Activated naive CD4-positive, alpha-beta T cell treated with anti-CD3 and anti-CD28 coated beads, Interleukin-2, amount 10 ng/mL, durations not matched to agents 7 days and 5 days (primary cell): ENCODE measurements at regions not wholly inside any gene's neighbourhood (a gene's known extent, or its start where the extent isn't known, plus 50 kb on each side); places are given as distances from the start of the nearest gene placed in this dataset.

Source experiments
- CTCF ChIA-PET: fragments of 350-600 bp; sonication (Branson Sonifier 250); formaldehyde crosslinking; loops from one replicate; lab custom pipeline; 2021; ENCODE audit warnings: antibody characterized with exemption; lab: Charles Lee
- DNase-seq: peaks from one replicate; pipeline ENCODE4 v3.0.0-alpha.2; 2020
- H3K27ac Mint-ChIP-seq: one replicate; pipeline ENCODE4 v1.8.0; 2021; ENCODE audit warnings: mild to moderate bottlenecking, moderate library complexity, mixed read lengths
- H3K27me3 Mint-ChIP-seq: one replicate; pipeline ENCODE4 v1.8.0; 2021; ENCODE audit warnings: mild to moderate bottlenecking, mixed read lengths
- H3K36me3 Mint-ChIP-seq: one replicate; pipeline ENCODE4 v1.8.0; 2021; ENCODE audit warnings: mixed read lengths
- H3K4me1 Mint-ChIP-seq: one replicate; pipeline ENCODE4 v1.8.0; 2021; ENCODE audit warnings: mixed read lengths
- H3K4me3 Mint-ChIP-seq: one replicate; pipeline ENCODE4 v1.8.0; 2021; ENCODE audit warnings: mild to moderate bottlenecking, moderate library complexity, mixed read lengths
- H3K9me3 Mint-ChIP-seq: one replicate; pipeline ENCODE4 v1.8.0; 2021; ENCODE audit warnings: mixed read lengths

DNA sequence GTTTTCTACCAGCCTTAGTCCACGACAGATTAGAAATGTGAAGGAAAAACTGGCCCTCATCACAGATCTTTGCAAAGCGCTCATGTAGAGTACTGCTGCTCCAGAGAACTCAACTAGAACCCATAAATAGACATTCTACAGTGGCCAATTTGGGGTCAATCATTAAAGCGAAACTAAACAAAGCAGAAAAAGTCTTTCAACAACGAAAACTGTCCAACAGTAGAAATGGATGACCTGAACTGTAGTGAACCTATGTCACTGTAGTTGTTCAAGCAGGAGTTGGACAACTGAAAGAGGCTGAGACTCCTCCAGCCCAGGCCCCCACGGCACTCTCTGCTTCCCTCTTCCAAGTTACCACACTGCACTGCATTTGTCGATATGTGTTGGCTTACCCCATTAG lies 472.6 kb downstream of the BCAT1 start:
- CTCF ChIA-PET: no interaction called here
- no peaks in the 10 kb centered on the region for H3K4me1 Mint-ChIP-seq

DNA sequence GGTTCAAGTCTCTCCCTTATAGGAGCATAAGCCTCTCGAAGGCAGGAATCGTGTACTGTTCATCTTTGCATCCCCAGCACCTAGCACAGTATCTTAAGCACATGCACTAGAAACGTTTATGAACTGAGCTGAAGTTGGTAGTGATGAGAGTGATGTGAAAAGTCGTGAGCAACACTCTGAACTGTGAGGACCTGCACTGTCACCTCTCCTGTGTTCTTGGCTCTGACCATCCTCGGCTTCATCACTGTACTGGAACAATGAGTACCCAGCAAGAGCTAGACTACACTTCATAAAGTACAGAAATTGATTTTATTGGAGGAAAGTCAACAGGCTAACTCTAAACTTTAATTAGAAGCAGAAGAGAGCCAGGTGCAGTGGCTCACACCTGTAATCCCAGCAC lies 473.6 kb downstream of the BCAT1 start:
- no peak overlapping the region for H3K27ac Mint-ChIP-seq
- no peaks in the 10 kb centered on the region for H3K9me3 Mint-ChIP-seq
- CTCF ChIA-PET: no interaction called here
- no peak overlapping the region for H3K4me3 Mint-ChIP-seq
- no peak for DNase-seq
- no peaks in the 10 kb centered on the region for H3K4me1 Mint-ChIP-seq
- H3K27me3 Mint-ChIP-seq: no peaks in the 10 kb centered on the region
- H3K36me3 Mint-ChIP-seq: no peaks in the 10 kb centered on the region

More for the DNA sequence above, 472.6 kb downstream of the BCAT1 start:
- Mint-ChIP-seq H3K27me3 (no peaks in the 10 kb centered on the region), H3K27ac (no peak overlapping the region), H3K36me3 (no peaks in the 10 kb centered on the region), H3K9me3 (no peaks in the 10 kb centered on the region), H3K4me3 (no peak overlapping the region)
- no peak for DNase-seq

DNA sequence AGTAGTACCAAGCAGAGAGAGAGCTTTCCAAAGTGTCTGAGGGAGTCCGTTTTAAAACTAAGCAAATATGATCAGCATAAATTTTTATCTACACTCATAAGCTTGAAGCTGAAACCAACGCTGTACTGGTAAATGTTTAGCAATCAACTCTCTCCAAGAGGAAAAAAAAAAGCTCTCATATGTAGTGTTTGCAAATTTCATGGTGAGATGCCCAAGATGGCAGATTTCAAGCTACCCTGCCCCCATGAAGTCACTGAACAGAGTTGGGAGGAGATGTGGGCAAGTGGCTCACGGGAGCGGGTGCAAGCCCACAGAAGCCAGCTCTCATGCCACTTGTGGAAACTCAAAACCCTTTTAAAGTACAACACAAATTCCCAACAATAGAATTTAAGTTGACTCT lies 475.8 kb downstream of the BCAT1 start:
- no peaks in the 10 kb centered on the region for H3K27me3 Mint-ChIP-seq
- CTCF ChIA-PET: no interaction called here
- no peak for DNase-seq
- H3K27ac Mint-ChIP-seq: no peak overlapping the region
- no peak overlapping the region for H3K4me3 Mint-ChIP-seq
- H3K9me3 Mint-ChIP-seq: no peaks in the 10 kb centered on the region
- H3K36me3 Mint-ChIP-seq: no peaks in the 10 kb centered on the region
- H3K4me1 Mint-ChIP-seq: no peaks in the 10 kb centered on the region

DNA sequence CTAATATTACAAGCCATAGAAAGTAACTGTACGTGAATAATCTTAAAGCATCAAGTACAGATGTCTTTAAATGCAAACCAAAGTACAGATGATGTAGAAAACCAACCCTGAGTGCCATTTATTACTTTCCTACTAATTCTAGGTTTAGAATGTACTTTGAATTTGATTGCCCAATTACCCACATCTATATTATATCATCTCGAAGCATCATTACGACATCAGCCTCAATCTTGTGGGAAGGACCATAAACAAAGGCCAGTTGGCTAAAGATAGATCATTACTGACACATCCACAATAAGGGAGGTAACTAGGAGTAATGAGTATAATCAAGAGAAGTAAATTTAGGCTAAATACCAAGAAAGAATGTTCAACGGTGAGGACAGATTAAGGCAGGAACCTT lies 478.9 kb downstream of the BCAT1 start:
- no peak overlapping the region for H3K27ac Mint-ChIP-seq
- no peaks in the 10 kb centered on the region for H3K9me3 Mint-ChIP-seq
- CTCF ChIA-PET: no interaction called here
- no peak overlapping the region for H3K4me3 Mint-ChIP-seq
- DNase-seq: no peak
- H3K4me1 Mint-ChIP-seq: no peaks in the 10 kb centered on the region
- no peaks in the 10 kb centered on the region for H3K27me3 Mint-ChIP-seq
- H3K36me3 Mint-ChIP-seq: no peaks in the 10 kb centered on the region

DNA sequence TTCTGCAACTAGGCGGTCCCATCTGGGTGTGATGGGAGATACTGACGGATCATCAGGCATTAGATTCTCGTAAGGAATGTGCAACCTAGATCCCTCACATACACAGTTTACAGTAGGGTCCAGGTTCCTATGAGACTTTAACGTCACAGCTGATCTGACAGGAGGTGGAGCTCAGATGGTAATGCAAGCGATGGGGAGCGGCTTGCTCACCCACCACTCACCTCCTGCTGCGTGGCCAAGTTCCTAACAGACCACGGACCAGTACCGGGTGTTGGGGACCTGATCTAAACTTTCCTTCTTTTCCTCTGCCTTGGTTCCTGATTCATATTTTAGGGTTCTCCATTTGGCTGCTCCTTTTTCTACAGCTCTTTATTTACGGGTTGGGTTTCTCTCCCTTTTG lies 479.8 kb downstream of the BCAT1 start:
- CTCF ChIA-PET: no interaction called here
- DNase-seq: no peak
- Mint-ChIP-seq H3K27ac (no peak overlapping the region), H3K9me3 (no peaks in the 10 kb centered on the region), H3K4me3 (no peak overlapping the region), H3K4me1 (no peaks in the 10 kb centered on the region), H3K27me3 (no peaks in the 10 kb centered on the region), H3K36me3 (no peaks in the 10 kb centered on the region)

DNA sequence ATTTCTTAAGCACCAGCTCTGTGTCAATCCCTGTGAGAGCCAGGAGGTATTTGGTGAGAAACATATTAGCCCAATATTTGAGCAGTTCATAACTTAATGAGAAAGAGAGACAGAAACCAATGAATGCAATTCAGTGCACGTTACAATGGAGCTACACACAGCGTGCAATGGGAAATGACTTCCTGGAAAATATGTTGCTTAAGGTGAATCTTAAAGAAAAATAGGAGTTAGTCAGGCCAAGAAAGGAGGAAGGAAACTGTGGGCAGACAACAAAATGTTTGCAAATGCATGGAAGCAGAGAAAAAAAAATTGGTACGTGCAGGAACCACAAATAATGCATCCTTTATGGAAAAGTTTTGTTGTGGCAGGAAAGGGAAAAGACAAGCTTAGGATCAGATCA lies 481.7 kb downstream of the BCAT1 start:
- CTCF ChIA-PET: no interaction called here

DNA sequence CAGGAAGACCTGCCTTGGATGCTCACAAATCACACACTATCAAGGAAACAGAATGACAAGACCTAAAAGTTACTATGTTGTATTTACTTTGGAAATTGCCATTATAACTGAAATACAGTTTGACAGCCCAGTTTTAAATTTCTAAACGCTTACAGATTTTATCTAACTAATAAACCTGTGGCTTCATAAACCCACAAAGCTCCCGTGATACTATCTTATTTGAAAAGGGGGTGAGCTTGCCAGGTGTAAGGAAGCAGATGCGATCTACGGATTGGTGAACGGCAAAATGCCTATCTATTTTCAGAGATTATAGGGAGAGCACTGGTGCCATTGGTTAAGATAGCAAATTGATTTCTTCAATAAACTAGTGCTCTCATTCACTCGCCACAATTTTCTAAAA lies 485.5 kb downstream of the BCAT1 start:
- Mint-ChIP-seq H3K27me3 (no peaks in the 10 kb centered on the region), H3K27ac (no peak overlapping the region), H3K4me3 (no peak overlapping the region), H3K4me1 (no peaks in the 10 kb centered on the region), H3K9me3 (no peaks in the 10 kb centered on the region), H3K36me3 (no peaks in the 10 kb centered on the region)
- CTCF ChIA-PET: no interaction called here
- DNase-seq: no peak

More for the DNA sequence above, 481.7 kb downstream of the BCAT1 start:
- H3K27me3 Mint-ChIP-seq: no peaks in the 10 kb centered on the region
- no peak overlapping the region for H3K27ac Mint-ChIP-seq
- no peaks in the 10 kb centered on the region for H3K36me3 Mint-ChIP-seq
- DNase-seq: no peak
- no peaks in the 10 kb centered on the region for H3K4me1 Mint-ChIP-seq
- no peaks in the 10 kb centered on the region for H3K9me3 Mint-ChIP-seq
- H3K4me3 Mint-ChIP-seq: no peak overlapping the region

DNA sequence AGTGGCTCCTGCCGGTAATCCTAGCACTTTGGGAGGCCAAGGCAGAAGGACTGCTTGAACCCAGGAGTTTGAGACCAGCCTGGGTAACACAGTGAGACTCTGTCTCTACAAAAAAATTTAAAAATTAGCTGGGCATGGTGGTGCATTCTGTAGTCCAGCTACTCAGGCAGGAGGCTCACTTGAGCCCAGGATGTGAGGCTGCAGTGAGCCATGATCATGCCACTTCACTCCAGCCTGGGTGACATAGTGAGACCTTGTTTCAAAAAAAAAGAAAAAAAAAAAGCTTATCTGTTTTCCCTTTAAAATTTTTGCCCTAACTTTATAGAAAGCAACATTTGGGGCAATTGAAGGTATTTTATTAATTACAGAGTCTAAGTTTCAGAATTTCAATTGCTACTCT lies 486.0 kb downstream of the BCAT1 start:
- Mint-ChIP-seq H3K36me3 (no peaks in the 10 kb centered on the region), H3K9me3 (no peaks in the 10 kb centered on the region), H3K27me3 (no peaks in the 10 kb centered on the region), H3K4me1 (no peaks in the 10 kb centered on the region), H3K27ac (no peak overlapping the region), H3K4me3 (no peak overlapping the region)
- no peak for DNase-seq
- CTCF ChIA-PET: no interaction called here

DNA sequence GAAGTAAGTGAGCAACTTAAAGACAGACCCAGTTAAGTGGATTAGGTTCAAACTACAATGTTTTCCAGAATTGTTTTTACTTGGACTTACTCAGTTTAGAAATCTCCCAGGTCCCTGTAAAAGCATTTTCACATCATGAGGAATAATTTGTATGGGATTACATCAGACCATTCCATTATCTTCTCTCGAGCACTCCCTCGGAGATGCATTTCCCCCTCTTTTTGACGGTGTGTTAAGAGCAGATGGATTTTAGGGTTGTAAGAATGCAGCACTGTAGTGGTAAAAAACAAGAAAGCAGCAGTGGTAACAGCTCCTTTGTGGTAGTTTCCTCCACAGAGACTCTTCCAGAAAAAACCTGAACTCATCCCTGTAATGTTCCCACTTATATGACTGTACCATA lies 488.4 kb downstream of the BCAT1 start:
- no peaks in the 10 kb centered on the region for H3K36me3 Mint-ChIP-seq
- no peaks in the 10 kb centered on the region for H3K4me1 Mint-ChIP-seq
- no peak overlapping the region for H3K4me3 Mint-ChIP-seq
- H3K9me3 Mint-ChIP-seq: no peaks in the 10 kb centered on the region
- no peak for DNase-seq
- no peaks in the 10 kb centered on the region for H3K27me3 Mint-ChIP-seq
- no peak overlapping the region for H3K27ac Mint-ChIP-seq
- CTCF ChIA-PET: no interaction called here

DNA sequence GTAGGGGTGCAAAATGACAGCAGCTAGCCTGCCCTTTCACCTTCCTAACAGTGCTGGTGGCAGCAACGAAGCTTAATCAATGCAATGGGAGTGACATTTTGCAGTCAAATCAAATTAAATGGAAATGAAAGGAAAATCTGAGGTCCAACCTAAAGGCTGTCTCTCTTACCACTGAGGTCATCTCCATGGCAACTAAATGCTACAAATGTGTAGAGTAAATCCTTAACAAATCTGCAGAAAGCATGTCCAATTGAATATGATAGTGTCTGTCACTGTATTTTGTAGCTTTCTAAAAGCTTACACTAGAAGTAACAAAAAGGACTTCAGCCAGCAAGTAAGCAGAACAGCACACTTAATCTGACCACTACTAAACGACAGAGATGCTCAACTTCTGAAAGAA lies 488.8 kb downstream of the BCAT1 start:
- DNase-seq: no peak
- no peaks in the 10 kb centered on the region for H3K9me3 Mint-ChIP-seq
- CTCF ChIA-PET: no interaction called here
- H3K27me3 Mint-ChIP-seq: no peaks in the 10 kb centered on the region
- no peaks in the 10 kb centered on the region for H3K36me3 Mint-ChIP-seq
- no peak overlapping the region for H3K4me3 Mint-ChIP-seq
- no peak overlapping the region for H3K27ac Mint-ChIP-seq
- H3K4me1 Mint-ChIP-seq: no peaks in the 10 kb centered on the region

DNA sequence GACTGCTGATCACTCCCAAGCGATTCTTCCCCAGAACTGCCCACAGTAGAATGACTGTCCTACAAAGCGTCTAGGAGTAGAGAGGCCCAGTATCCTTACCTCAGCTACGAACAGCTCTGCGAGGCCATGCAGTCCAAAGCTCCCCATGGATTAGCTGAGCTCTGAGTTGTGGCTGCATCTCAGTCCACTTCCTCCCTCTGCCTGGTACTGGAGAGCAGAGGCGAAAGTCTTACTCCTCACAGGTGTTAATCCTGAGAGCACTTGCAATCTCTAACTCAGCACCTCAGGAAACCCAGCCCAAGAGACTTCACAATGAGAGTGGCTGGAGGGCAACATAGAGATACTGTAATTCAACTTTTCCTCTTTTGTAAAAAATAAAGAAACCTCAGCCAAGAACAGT lies 493.1 kb downstream of the BCAT1 start:
- CTCF ChIA-PET: no interaction called here
- H3K36me3 Mint-ChIP-seq: no peaks in the 10 kb centered on the region
- H3K4me1 Mint-ChIP-seq: no peaks in the 10 kb centered on the region
- H3K27ac Mint-ChIP-seq: no peak overlapping the region
- H3K4me3 Mint-ChIP-seq: no peak overlapping the region
- no peak for DNase-seq
- no peaks in the 10 kb centered on the region for H3K9me3 Mint-ChIP-seq
- H3K27me3 Mint-ChIP-seq: no peaks in the 10 kb centered on the region

DNA sequence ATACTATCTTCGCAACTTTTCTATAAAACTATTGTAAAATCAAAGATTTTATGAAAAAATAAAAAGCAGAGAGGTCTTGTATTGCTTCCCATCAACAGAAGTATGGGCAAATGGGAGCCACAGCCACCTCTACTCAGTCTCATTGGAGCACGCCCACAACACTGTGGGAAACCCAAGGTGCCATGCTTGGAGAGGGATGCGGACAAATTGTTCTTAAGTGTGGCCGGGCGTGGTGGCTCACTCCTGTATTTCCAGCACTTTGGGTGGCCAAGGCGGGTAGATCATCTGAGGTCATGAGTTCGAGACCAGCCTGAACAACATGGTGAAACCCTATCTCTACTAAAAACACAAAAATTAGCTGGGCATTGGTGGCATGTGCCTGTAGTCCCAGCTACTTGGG lies 498.2 kb upstream of the SOX5 start:
- H3K36me3 Mint-ChIP-seq: no peaks in the 10 kb centered on the region
- DNase-seq: no peak
- no peaks in the 10 kb centered on the region for H3K4me1 Mint-ChIP-seq
- no peaks in the 10 kb centered on the region for H3K27me3 Mint-ChIP-seq
- H3K27ac Mint-ChIP-seq: no peak overlapping the region
- CTCF ChIA-PET: no interaction called here
- H3K9me3 Mint-ChIP-seq: no peaks in the 10 kb centered on the region
- H3K4me3 Mint-ChIP-seq: no peak overlapping the region

DNA sequence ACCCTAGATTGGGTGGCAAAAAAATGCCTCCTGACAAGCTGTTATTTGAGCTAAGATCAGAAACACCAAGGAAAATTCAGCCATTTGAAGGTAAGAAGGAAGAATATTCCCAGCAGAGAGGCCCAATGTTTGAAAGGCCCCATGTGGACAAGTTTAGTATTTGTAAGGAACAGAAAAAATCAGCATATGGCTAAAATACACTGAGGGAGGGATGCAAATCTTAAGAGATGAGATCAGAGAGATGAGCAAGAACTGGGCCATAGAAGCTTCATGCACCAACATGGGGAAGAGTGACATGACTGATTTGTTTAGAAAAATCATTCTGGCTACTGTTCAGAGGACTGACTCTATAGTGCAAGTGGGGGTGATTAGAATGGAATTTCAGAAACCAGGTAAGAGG lies 496.8 kb upstream of the SOX5 start:
- Mint-ChIP-seq H3K36me3 (no peaks in the 10 kb centered on the region), H3K4me3 (no peak overlapping the region), H3K27ac (no peak overlapping the region), H3K4me1 (no peaks in the 10 kb centered on the region), H3K27me3 (no peaks in the 10 kb centered on the region), H3K9me3 (no peaks in the 10 kb centered on the region)
- CTCF ChIA-PET: no interaction called here
- no peak for DNase-seq

DNA sequence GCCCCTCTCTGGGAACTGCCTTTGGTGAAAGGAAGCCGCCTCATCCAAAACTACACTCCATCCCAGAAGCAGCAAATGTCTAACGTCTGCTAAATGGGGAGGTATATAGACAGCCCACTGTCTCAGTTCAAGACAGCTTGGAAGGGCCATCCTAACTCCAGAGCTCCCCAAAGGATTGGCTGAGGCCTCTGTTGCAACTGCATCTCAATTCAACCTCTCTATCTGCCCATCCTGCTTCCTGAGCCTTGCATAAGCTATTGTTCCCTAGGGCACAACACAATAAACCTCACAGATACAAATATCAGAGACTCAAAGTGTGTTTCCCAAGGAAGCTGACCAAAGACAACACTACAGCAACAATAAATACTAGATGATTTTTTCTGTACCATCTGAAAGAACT lies 495.2 kb upstream of the SOX5 start:
- DNase-seq: no peak
- H3K27ac Mint-ChIP-seq: no peak overlapping the region
- no peak overlapping the region for H3K4me3 Mint-ChIP-seq
- no peaks in the 10 kb centered on the region for H3K36me3 Mint-ChIP-seq
- no peaks in the 10 kb centered on the region for H3K9me3 Mint-ChIP-seq
- CTCF ChIA-PET: no interaction called here
- H3K4me1 Mint-ChIP-seq: no peaks in the 10 kb centered on the region
- H3K27me3 Mint-ChIP-seq: no peaks in the 10 kb centered on the region

DNA sequence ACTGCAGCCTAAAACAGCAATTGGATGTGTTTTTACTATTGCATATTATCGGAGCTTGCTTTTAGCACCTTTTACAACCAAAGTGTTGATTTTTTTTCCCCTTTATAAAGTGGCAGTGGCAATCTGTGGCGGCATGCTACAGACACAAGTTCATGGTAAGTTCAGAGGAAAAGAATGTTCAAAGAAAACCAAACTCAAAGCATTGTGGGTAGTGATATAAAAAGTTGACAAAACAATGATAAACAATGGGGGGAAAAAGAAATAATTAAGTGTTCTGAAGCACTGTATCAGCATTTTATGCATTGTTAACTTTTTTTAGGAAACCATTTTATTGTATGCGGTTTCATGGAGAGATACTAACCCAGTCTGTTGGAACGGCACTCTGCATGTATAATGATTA lies 492.0 kb upstream of the SOX5 start:
- no peaks in the 10 kb centered on the region for H3K27me3 Mint-ChIP-seq
- CTCF ChIA-PET: no interaction called here
- H3K9me3 Mint-ChIP-seq: no peaks in the 10 kb centered on the region
- H3K4me3 Mint-ChIP-seq: no peak overlapping the region
- H3K36me3 Mint-ChIP-seq: no peaks in the 10 kb centered on the region
- no peak overlapping the region for H3K27ac Mint-ChIP-seq
- H3K4me1 Mint-ChIP-seq: no peaks in the 10 kb centered on the region
- no peak for DNase-seq

DNA sequence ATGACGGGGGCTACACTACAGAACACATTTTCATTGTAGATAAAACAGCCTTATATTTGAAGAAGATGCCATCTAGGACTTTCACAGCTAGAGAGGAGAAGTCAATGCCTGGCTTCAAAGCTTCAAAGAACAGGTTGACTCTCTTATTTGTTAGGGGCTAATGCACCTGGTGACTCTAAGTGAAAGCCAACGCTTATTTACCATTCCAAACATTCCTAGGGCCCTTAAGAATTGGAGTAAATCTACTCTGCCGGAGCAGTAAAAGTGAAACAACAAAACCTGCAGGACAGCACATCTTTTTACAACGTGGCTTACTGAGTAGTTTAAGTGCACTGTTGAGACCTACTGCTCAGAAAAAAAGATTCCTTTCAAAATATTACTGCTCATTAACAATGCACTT lies 487.2 kb upstream of the SOX5 start:
- no peak for DNase-seq
- Mint-ChIP-seq H3K4me1 (no peaks in the 10 kb centered on the region), H3K27me3 (no peaks in the 10 kb centered on the region), H3K36me3 (no peaks in the 10 kb centered on the region), H3K4me3 (no peak overlapping the region), H3K27ac (no peak overlapping the region), H3K9me3 (peaks cover 2% of the 10 kb centered on the region)
- CTCF ChIA-PET: no interaction called here
